ENCODE measurements at regions not wholly inside any gene's neighbourhood (a gene's known extent, or its start where the extent isn't known, plus 50 kb on each side); places are given as distances from the start of the nearest gene placed in this dataset.

- TF ChIP-seq CTCF (IDR thresholded peaks at IDR 0.05 in 2 of 3, conservative IDR thresholded peaks at IDR 0.05 in 1 of 3; ENCODE audit: borderline replicate concordance in 1 of 3, insufficient read depth in 1 of 3, low read depth in 2 of 3, low read length in 2 of 3) (peak in 2 of 3 experiments; percentile 12 to 46; a peak in 3 of 6 replicates), REST (IDR thresholded peaks at IDR 0.05; ENCODE audit: low read depth) (no peak), POLR2A (IDR thresholded peaks at IDR 0.05; ENCODE audit: borderline replicate concordance, extremely low read depth, insufficient read depth, insufficient read length) (no peak), ZBTB33 (IDR thresholded peaks at IDR 0.05; ENCODE audit: extremely low read depth, insufficient replicate concordance, low read length) (no peak)
Observed at GRCh38 chr1:194159941-194160340, 973.5 kb upstream of the B3GALT2 start.

All from HCT116 (cell line).